Right forelimb (tissue), 1 donor: ENCODE measurements at regions not wholly inside any gene's neighbourhood (a gene's known extent, or its start where the extent isn't known, plus 50 kb on each side); places are given as distances from the start of the nearest gene placed in this dataset.
"Not testable (repeated sequence)": the region's sequence is repeated elsewhere in the genome, so short reads cannot be mapped to it uniquely, and the experiment has no call there.

ENCODE experiments used
- DNase-seq: peaks from one replicate; pipeline ENCODE4 v3.0.0-alpha.2; 2018

GRCh38 chr1:188496506-188496905, 1667.8 kb downstream of the PLA2G4A start:
- no peak for DNase-seq

- no peak for DNase-seq
These were observed 1668.3 kb downstream of the PLA2G4A start for GRCh38 chr1:188497020-188497419.

GRCh38 chr1:188499690-188500089, 1670.9 kb downstream of the PLA2G4A start:
- DNase-seq = no peak

- no peak for DNase-seq
These were observed 1686.2 kb downstream of the PLA2G4A start for GRCh38 chr1:188514917-188515316.

GRCh38 chr1:188517139-188517538, 1688.4 kb downstream of the PLA2G4A start:
- no peak for DNase-seq

- no peak for DNase-seq
These were observed 1722.4 kb downstream of the PLA2G4A start for GRCh38 chr1:188551176-188551575.

GRCh38 chr1:188557053-188557452, 1728.3 kb downstream of the PLA2G4A start:
- DNase-seq = no peak

- no peak for DNase-seq
These were observed 1754.3 kb downstream of the PLA2G4A start for GRCh38 chr1:188582911-188583532.

GRCh38 chr1:188584119-188584518, 1755.4 kb downstream of the PLA2G4A start:
- DNase-seq = no peak

GRCh38 chr1:188590641-188591040, 1761.9 kb downstream of the PLA2G4A start:
- no peak for DNase-seq

GRCh38 chr1:188594542-188595235, 1765.9 kb downstream of the PLA2G4A start:
- DNase-seq = no peak

- DNase-seq = no peak
These were observed 1770.6 kb downstream of the PLA2G4A start for GRCh38 chr1:188599313-188599712.

- no peak for DNase-seq
These were observed 1782.7 kb downstream of the PLA2G4A start for GRCh38 chr1:188611432-188611831.

GRCh38 chr1:188615321-188615720, 1786.6 kb downstream of the PLA2G4A start:
- no peak for DNase-seq

GRCh38 chr1:188620236-188620635, 1791.5 kb downstream of the PLA2G4A start:
- DNase-seq = no peak

GRCh38 chr1:188641566-188642211, 1812.9 kb downstream of the PLA2G4A start:
- DNase-seq = no peak

GRCh38 chr1:188642704-188643103, 1814.0 kb downstream of the PLA2G4A start:
- no peak for DNase-seq

- DNase-seq = no peak
These were observed 1823.9 kb downstream of the PLA2G4A start for GRCh38 chr1:188652678-188653077.

- not testable (repeated sequence) for DNase-seq
These were observed 1821.7 kb downstream of the BRINP3 start for GRCh38 chr1:188655966-188656365.

GRCh38 chr1:188660572-188660971, 1817.1 kb downstream of the BRINP3 start:
- DNase-seq = no peak

- DNase-seq = no peak
These were observed 1812.2 kb downstream of the BRINP3 start for GRCh38 chr1:188665477-188665876.

GRCh38 chr1:188668083-188668482, 1809.6 kb downstream of the BRINP3 start:
- no peak for DNase-seq

GRCh38 chr1:188669728-188670382, 1807.8 kb downstream of the BRINP3 start:
- DNase-seq = no peak

GRCh38 chr1:188670837-188671236, 1806.8 kb downstream of the BRINP3 start:
- no peak for DNase-seq
